ENCODE measurements at regions not wholly inside any gene's neighbourhood (a gene's known extent, or its start where the extent isn't known, plus 50 kb on each side); places are given as distances from the start of the nearest gene placed in this dataset.

GRCh38 chr12:111011999-111012600 lies 91.7 kb upstream of the MYL2 start:
- DNase-seq (ENCODE audit: low read depth in 3 of 3) = no peak

- no peak for DNase-seq (ENCODE audit: low read depth in 3 of 3)
Measured at GRCh38 chr12:111010916-111011657, 90.7 kb upstream of the MYL2 start.

- DNase-seq (ENCODE audit: low read depth in 3 of 3) = no peak
Measured at GRCh38 chr12:111010061-111010460, 89.7 kb upstream of the MYL2 start.

- DNase-seq (ENCODE audit: low read depth in 3 of 3) = no peak
Measured at GRCh38 chr12:111006621-111007020, 86.2 kb upstream of the MYL2 start.

GRCh38 chr12:110998971-110999370 lies 78.6 kb upstream of the MYL2 start:
- DNase-seq (ENCODE audit: low read depth in 3 of 3) = no peak

GRCh38 chr12:110998165-110998564 lies 77.8 kb upstream of the MYL2 start:
- DNase-seq (ENCODE audit: low read depth in 3 of 3) = no peak

- no peak for DNase-seq (ENCODE audit: low read depth in 3 of 3)
Measured at GRCh38 chr12:110996415-110996814, 76.0 kb upstream of the MYL2 start.

- DNase-seq (ENCODE audit: low read depth in 3 of 3) = no peak
Measured at GRCh38 chr12:110995615-110996014, 75.2 kb upstream of the MYL2 start.

- no peak for DNase-seq (ENCODE audit: low read depth in 3 of 3)
Measured at GRCh38 chr12:110995016-110995415, 74.6 kb upstream of the MYL2 start.

GRCh38 chr12:110993434-110993833 lies 73.1 kb upstream of the MYL2 start:
- no peak for DNase-seq (ENCODE audit: low read depth in 3 of 3)

- DNase-seq (ENCODE audit: low read depth in 3 of 3) = no peak
Measured at GRCh38 chr12:110992909-110993308, 72.5 kb upstream of the MYL2 start.

- DNase-seq (ENCODE audit: low read depth in 3 of 3) = no peak
Measured at GRCh38 chr12:110983811-110984210, 63.4 kb upstream of the MYL2 start.

GRCh38 chr12:110972866-110973265 lies 52.5 kb upstream of the MYL2 start:
- no peak for DNase-seq (ENCODE audit: low read depth in 3 of 3)

GRCh38 chr12:110971936-110972335 lies 51.6 kb upstream of the MYL2 start:
- no peak for DNase-seq (ENCODE audit: low read depth in 3 of 3)

GRCh38 chr12:110971189-110971920 lies 51.0 kb upstream of the MYL2 start:
- DNase-seq (ENCODE audit: low read depth in 3 of 3) = no peak

Measured in stimulated activated CD4-positive, alpha-beta T cell treated with anti-CD3 and anti-CD28 coated beads, TNF-alpha, amount 100 ng/mL, for 4 hours (primary cell).